ENCODE measurements at regions not wholly inside any gene's neighbourhood (a gene's known extent, or its start where the extent isn't known, plus 50 kb on each side); places are given as distances from the start of the nearest gene placed in this dataset.

- H3K36me3 ChIP-seq (ENCODE audit: control insufficient read depth in 4 of 4, insufficient read depth in 4 of 4, low read length in 4 of 4): no peaks in the 10 kb centered on the region
- no peak overlapping the region for H3K9ac ChIP-seq (ENCODE audit: insufficient read depth in 1 of 2, low read length in 2 of 2)
- no peak for TF ChIP-seq CTCF (IDR thresholded peaks at IDR 0.05; ENCODE audit: control extremely low read depth, extremely low read depth)
- H3K4me3 ChIP-seq: no peak overlapping the region
- DNase-seq (no peak), ATAC-seq (ENCODE audit: insufficient read depth, low FRiP score) (no peak)
- no peak overlapping the region for H3K27ac ChIP-seq (ENCODE audit: low read depth in 1 of 2, low read length in 1 of 2)
- H3K9me3 ChIP-seq (ENCODE audit: control insufficient read depth in 4 of 4, insufficient read depth in 3 of 4, low read length in 3 of 4): no peaks in the 10 kb centered on the region
- H3K4me1 ChIP-seq (ENCODE audit: control insufficient read depth in 5 of 5, insufficient read depth in 5 of 5, low read length in 5 of 5): no peaks in the 10 kb centered on the region
- WGBS, 2 donors: 70 to 78% methylated on average over 6 of the region's 6 CpGs
- H3K27me3 ChIP-seq (ENCODE audit: control insufficient read depth in 3 of 3, insufficient read depth in 3 of 3, low read length in 2 of 3): no peaks in the 10 kb centered on the region
These were observed 64.9 kb downstream of the CD2 start for GRCh38 chr1:116819081-116819480.

GRCh38 chr1:116820369-116820768 lies 66.1 kb downstream of the CD2 start:
- no peaks in the 10 kb centered on the region for H3K36me3 ChIP-seq (ENCODE audit: control insufficient read depth in 4 of 4, insufficient read depth in 4 of 4, low read length in 4 of 4)
- peaks cover 0 to 8% (median 1%) of the 10 kb centered on the region in 5 donors for H3K4me1 ChIP-seq (ENCODE audit: control insufficient read depth in 5 of 5, insufficient read depth in 5 of 5, low read length in 5 of 5)
- H3K27ac ChIP-seq (ENCODE audit: low read depth in 1 of 2, low read length in 1 of 2): peak overlapping the region in 1 of 2 donors; percentile 12
- no peak for ATAC-seq (ENCODE audit: insufficient read depth, low FRiP score)
- H3K27me3 ChIP-seq (ENCODE audit: control insufficient read depth in 3 of 3, insufficient read depth in 3 of 3, low read length in 2 of 3): no peaks in the 10 kb centered on the region
- 76 to 87% methylated on average over 6 of the region's 6 CpGs for WGBS, 2 donors
- no peaks in the 10 kb centered on the region for H3K9me3 ChIP-seq (ENCODE audit: control insufficient read depth in 4 of 4, insufficient read depth in 3 of 4, low read length in 3 of 4)
- no peak for DNase-seq
- no peak for TF ChIP-seq CTCF (IDR thresholded peaks at IDR 0.05; ENCODE audit: control extremely low read depth, extremely low read depth)
- H3K9ac ChIP-seq (ENCODE audit: insufficient read depth in 1 of 2, low read length in 2 of 2): no peak overlapping the region
- H3K4me3 ChIP-seq: no peak overlapping the region

DNA sequence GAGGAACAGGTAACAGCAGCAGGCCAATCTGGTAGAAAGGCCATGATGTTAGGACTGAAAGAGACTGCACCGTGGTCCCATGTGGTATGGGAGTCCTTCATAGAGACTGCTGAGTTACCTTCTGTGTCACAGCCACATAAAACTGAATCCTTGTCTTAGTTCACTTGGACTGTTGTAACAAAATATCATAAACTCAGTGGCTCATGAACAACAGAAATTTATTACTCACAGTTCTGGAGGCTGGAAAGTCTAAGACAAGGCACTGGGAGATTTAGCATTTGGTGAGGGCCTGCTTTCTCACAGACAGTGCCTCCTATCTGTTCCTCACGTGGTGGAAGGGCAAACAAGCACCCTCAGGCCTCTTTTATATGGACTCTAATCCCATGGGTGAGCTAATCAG lies 67.5 kb downstream of the CD2 start:
- no peak overlapping the region for H3K27ac ChIP-seq (ENCODE audit: low read depth in 1 of 2, low read length in 1 of 2)
- TF ChIP-seq CTCF (IDR thresholded peaks at IDR 0.05; ENCODE audit: control extremely low read depth, extremely low read depth): no peak
- WGBS, 2 donors: 87 to 94% methylated on average over 2 of the region's 2 CpGs
- H3K27me3 ChIP-seq (ENCODE audit: control insufficient read depth in 3 of 3, insufficient read depth in 3 of 3, low read length in 2 of 3): no peaks in the 10 kb centered on the region
- ATAC-seq (ENCODE audit: insufficient read depth, low FRiP score): no peak
- H3K4me3 ChIP-seq: no peak overlapping the region
- H3K9me3 ChIP-seq (ENCODE audit: control insufficient read depth in 4 of 4, insufficient read depth in 3 of 4, low read length in 3 of 4): no peaks in the 10 kb centered on the region
- no peaks in the 10 kb centered on the region for H3K36me3 ChIP-seq (ENCODE audit: control insufficient read depth in 4 of 4, insufficient read depth in 4 of 4, low read length in 4 of 4)
- H3K4me1 ChIP-seq (ENCODE audit: control insufficient read depth in 5 of 5, insufficient read depth in 5 of 5, low read length in 5 of 5): peaks cover 0 to 14% (median 3%) of the 10 kb centered on the region in 5 donors
- DNase-seq: no peak
- H3K9ac ChIP-seq (ENCODE audit: insufficient read depth in 1 of 2, low read length in 2 of 2): no peak overlapping the region

DNA sequence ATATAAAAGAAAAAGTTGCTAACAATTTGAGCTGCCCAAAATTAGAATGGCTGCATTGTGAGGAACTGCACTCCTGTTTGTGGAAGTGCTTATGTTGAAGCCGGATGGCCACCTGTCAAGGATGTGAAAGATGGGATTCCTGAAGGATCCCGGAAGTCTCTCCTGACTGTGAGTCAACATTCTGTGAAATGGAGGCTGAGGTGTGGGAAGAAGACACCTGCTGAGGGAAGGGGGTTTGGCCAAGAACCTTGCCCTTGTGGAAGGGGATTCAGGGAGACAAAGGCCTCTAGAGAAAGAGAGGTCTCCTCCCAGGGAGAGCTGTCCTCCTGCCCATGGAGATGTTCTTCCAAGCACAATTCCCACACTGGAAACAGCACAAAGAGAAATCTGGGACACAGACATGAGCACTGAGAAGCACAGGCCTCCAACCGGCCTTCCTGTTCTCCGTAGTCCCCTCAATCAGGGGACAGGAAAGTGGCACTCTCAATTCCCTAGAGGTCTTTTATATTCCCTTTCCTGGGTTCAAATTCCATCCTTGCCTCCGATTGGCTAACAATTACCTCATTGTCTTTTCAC lies 70.5 kb downstream of the CD2 start:
- TF ChIP-seq CTCF (IDR thresholded peaks at IDR 0.05; ENCODE audit: control extremely low read depth, extremely low read depth): no peak
- no peaks in the 10 kb centered on the region for H3K27me3 ChIP-seq (ENCODE audit: control insufficient read depth in 3 of 3, insufficient read depth in 3 of 3, low read length in 2 of 3)
- no peak overlapping the region for H3K27ac ChIP-seq (ENCODE audit: low read depth in 1 of 2, low read length in 1 of 2)
- H3K36me3 ChIP-seq (ENCODE audit: control insufficient read depth in 4 of 4, insufficient read depth in 4 of 4, low read length in 4 of 4): no peaks in the 10 kb centered on the region
- no peak for DNase-seq
- no peak overlapping the region for H3K9ac ChIP-seq (ENCODE audit: insufficient read depth in 1 of 2, low read length in 2 of 2)
- no peak overlapping the region for H3K4me3 ChIP-seq
- no peak for ATAC-seq (ENCODE audit: insufficient read depth, low FRiP score)
- WGBS, 2 donors: 81 to 84% methylated on average over 5 of the region's 5 CpGs
- H3K9me3 ChIP-seq (ENCODE audit: control insufficient read depth in 4 of 4, insufficient read depth in 3 of 4, low read length in 3 of 4): no peaks in the 10 kb centered on the region
- H3K4me1 ChIP-seq (ENCODE audit: control insufficient read depth in 5 of 5, insufficient read depth in 5 of 5, low read length in 5 of 5): peaks cover 0 to 14% (median 3%) of the 10 kb centered on the region in 5 donors

Data from lung (tissue), 11 donors.